Mesothelial cell of epicardium (in vitro differentiated cells): ENCODE measurements at regions not wholly inside any gene's neighbourhood (a gene's known extent, or its start where the extent isn't known, plus 50 kb on each side); places are given as distances from the start of the nearest gene placed in this dataset.
"Not testable (repeated sequence)": the region's sequence is repeated elsewhere in the genome, so short reads cannot be mapped to it uniquely, and the experiment has no call there.

Experiments used
- DNase-seq, 2 experiments: peaks; one replicate each; pipeline ENCODE4 v3.0.0; 2021; ENCODE audit warnings: low spot score in 2 of 2; ENCODE audit not compliant: unreplicated experiment in 2 of 2
- H3K27ac Mint-ChIP-seq: 2 replicates; pipeline ENCODE4 v1.8.0; 2021; ENCODE audit warnings: mixed read lengths
- H3K27me3 Mint-ChIP-seq: 2 replicates; pipeline ENCODE4 v1.8.0; 2021; ENCODE audit warnings: low read depth, mixed read lengths
- H3K36me3 Mint-ChIP-seq: 2 replicates; pipeline ENCODE4 v1.8.0; 2021; ENCODE audit warnings: mixed read lengths
- H3K4me1 Mint-ChIP-seq: 2 replicates; pipeline ENCODE4 v1.8.0; 2021; ENCODE audit warnings: mixed read lengths
- H3K4me3 Mint-ChIP-seq: 2 replicates; pipeline ENCODE4 v1.8.0; 2021; ENCODE audit warnings: mild to moderate bottlenecking, moderate library complexity, mixed read lengths
- H3K9me3 Mint-ChIP-seq: 2 replicates; pipeline ENCODE4 v1.8.0; 2021; ENCODE audit warnings: mixed read lengths
- TF ChIP-seq, protein P1 (sequence below): fragments of 200-600 bp; sonication (generic); IDR thresholded peaks from one replicate; pipeline ENCODE4 v1.5.0; 2021; ENCODE audit warnings: antibody characterized with exemption; ENCODE audit not compliant: unreplicated experiment

DNA sequence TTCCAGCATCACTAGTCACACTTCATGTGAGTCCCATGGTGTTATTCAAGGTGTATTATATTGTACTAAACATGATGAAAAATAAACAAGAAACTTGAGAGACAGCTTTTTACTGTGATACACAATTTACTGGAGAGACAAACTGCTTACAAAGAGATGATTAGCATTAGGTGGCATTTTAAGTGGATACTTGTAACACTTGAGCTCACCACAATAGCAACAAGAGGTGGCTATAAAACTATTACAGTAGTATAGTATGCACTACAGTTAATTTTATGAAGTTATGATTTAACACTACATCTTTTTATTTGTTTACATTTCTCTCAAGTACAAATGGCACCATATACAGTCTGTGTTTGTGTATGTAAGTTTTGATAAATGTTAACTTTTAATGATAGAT is 246.6 kb downstream of the PARM1 start:
- DNase-seq = no peak
- Mint-ChIP-seq H3K27me3 (peaks cover 3% of the 10 kb centered on the region), H3K9me3 (peaks cover 25% of the 10 kb centered on the region), H3K27ac (no peak overlapping the region), H3K4me1 (no peaks in the 10 kb centered on the region), H3K36me3 (no peaks in the 10 kb centered on the region), H3K4me3 (no peak overlapping the region)
- TF ChIP-seq, protein P1, sequence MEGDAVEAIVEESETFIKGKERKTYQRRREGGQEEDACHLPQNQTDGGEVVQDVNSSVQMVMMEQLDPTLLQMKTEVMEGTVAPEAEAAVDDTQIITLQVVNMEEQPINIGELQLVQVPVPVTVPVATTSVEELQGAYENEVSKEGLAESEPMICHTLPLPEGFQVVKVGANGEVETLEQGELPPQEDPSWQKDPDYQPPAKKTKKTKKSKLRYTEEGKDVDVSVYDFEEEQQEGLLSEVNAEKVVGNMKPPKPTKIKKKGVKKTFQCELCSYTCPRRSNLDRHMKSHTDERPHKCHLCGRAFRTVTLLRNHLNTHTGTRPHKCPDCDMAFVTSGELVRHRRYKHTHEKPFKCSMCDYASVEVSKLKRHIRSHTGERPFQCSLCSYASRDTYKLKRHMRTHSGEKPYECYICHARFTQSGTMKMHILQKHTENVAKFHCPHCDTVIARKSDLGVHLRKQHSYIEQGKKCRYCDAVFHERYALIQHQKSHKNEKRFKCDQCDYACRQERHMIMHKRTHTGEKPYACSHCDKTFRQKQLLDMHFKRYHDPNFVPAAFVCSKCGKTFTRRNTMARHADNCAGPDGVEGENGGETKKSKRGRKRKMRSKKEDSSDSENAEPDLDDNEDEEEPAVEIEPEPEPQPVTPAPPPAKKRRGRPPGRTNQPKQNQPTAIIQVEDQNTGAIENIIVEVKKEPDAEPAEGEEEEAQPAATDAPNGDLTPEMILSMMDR = no peak

DNA sequence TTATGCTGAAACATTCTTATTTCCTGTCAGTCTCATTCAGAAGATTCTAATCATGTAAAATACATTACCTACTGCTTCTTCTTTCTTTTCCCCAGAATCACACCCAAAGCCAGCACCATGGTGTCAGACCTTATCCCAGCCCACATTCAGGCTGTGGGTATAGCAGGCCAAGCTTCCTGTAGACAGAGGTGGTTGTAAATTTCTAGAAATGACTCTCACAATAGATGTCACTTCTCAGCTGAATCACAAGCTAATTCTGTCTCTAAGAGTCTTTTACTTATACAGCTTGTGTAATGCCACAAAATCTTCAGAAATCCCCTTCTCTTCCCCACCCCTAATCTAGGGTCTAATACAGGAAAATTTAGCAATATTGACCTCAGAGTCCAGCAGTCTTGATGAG is 239.6 kb downstream of the PARM1 start:
- H3K4me1 Mint-ChIP-seq = peaks cover 5% of the 10 kb centered on the region
- no peak overlapping the region for H3K4me3 Mint-ChIP-seq
- no peak for DNase-seq
- TF ChIP-seq, protein P1 = no peak
- H3K36me3 Mint-ChIP-seq = no peaks in the 10 kb centered on the region
- no peaks in the 10 kb centered on the region for H3K27me3 Mint-ChIP-seq
- no peak overlapping the region for H3K27ac Mint-ChIP-seq
- H3K9me3 Mint-ChIP-seq = no peaks in the 10 kb centered on the region

DNA sequence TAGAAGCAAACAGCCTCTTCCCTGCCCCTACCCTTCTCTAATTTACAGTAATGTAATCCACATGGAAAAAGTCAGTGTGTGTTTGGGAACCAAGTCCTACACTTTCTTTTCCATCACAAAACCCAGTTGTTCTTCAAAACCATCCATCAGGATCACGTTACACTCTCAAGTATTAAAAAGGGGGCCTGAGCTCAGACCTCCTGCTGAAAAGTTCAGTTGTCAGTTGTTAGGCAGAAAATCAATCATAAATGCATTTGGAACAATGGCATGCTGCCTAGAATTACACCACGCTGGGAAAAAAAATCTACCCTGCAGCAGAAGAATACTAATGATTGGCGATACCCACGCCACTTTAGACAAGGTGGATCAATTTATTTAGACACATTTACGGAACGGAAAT is 236.5 kb downstream of the PARM1 start:
- Mint-ChIP-seq H3K4me3 (no peak overlapping the region), H3K27me3 (no peaks in the 10 kb centered on the region), H3K9me3 (peaks cover 10% of the 10 kb centered on the region), H3K4me1 (peaks cover 5% of the 10 kb centered on the region), H3K36me3 (no peaks in the 10 kb centered on the region), H3K27ac (no peak overlapping the region)
- TF ChIP-seq, protein P1 = no peak
- no peak for DNase-seq

DNA sequence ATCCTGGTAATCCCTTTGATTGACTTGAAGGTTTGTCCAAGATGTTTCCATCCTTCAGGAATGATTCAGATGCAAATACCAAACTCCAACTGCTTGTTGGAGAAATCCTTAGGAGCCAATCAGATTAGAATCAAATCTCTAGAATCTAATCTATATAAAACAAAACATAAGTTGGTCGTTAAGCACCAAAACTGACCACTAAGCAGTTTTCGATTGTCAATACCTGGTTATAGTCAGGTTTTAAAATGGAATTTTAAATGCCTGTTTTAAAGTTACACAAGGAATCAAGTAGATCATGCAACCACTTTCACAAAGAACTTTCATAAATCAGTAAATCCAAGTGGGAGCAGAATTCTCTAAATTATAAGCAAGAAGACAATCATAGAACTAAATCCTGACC is 236.1 kb downstream of the PARM1 start:
- TF ChIP-seq, protein P1 = no peak
- H3K27ac Mint-ChIP-seq = no peak overlapping the region

DNA sequence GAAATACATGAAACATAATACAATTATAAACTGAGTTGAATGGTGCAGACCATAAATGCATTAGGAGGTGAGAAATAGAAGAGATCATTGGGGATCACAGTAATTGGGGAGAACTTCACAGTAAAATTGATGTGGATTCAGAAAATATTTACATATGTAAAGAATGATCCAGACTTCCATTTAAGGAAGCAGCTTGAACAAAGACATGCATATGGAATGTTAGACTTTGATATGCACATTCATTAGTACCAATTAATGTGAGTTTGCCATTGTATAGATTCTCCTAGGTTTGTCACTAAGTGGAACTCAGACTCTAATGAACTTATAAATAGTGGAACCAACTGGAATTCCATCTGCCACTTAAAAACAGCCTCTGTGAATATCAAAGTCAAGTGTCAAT is 235.6 kb downstream of the PARM1 start:
- H3K4me3 Mint-ChIP-seq = no peak overlapping the region
- H3K4me1 Mint-ChIP-seq = peaks cover 5% of the 10 kb centered on the region
- no peak overlapping the region for H3K27ac Mint-ChIP-seq
- H3K36me3 Mint-ChIP-seq = no peaks in the 10 kb centered on the region
- no peaks in the 10 kb centered on the region for H3K27me3 Mint-ChIP-seq
- H3K9me3 Mint-ChIP-seq = peaks cover 10% of the 10 kb centered on the region
- DNase-seq = no peak
- TF ChIP-seq, protein P1 = no peak

More for the DNA sequence above, 236.1 kb downstream of the PARM1 start:
- Mint-ChIP-seq H3K9me3 (peaks cover 10% of the 10 kb centered on the region), H3K4me3 (no peak overlapping the region), H3K36me3 (no peaks in the 10 kb centered on the region), H3K27me3 (no peaks in the 10 kb centered on the region), H3K4me1 (peaks cover 5% of the 10 kb centered on the region)
- DNase-seq = no peak

DNA sequence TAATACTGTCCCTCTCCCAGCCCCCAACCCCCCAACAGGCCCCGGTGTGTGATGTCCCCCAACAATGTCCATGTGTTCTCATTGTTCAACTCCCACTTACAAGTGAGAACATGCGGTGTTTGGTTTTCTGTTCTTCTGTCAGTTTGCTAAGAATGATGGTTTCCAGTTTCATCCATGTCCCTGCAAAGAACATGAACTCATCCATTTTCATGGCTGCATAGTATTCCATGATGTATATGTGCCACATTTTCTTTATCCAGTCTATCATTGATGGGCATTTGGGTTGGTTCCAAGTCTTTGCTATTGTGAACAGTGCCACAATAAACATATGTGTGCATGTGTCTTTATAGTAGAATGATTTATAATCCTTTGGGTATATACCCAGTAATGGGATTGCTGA is 232.2 kb downstream of the PARM1 start:
- DNase-seq, H3K4me3 Mint-ChIP-seq, H3K9me3 Mint-ChIP-seq, H3K36me3 Mint-ChIP-seq, H3K27me3 Mint-ChIP-seq, H3K4me1 Mint-ChIP-seq, H3K27ac Mint-ChIP-seq: not testable (repeated sequence)
